GM19455 (cell line): ENCODE measurements at regions not wholly inside any gene's neighbourhood (a gene's known extent, or its start where the extent isn't known, plus 50 kb on each side); places are given as distances from the start of the nearest gene placed in this dataset.
"Not testable (repeated sequence)": the region's sequence is repeated elsewhere in the genome, so short reads cannot be mapped to it uniquely, and the experiment has no call there.

ENCODE experiments used
- ATAC-seq: cut with Tn5 transposase; IDR thresholded peaks from one replicate; pipeline ENCODE4 v1.9.1; 2021; ENCODE audit not compliant: unreplicated experiment

- ATAC-seq, result no peak
Observed at GRCh38 chr10:78406648-78407008, 373.0 kb downstream of the RPS24 start.

DNA sequence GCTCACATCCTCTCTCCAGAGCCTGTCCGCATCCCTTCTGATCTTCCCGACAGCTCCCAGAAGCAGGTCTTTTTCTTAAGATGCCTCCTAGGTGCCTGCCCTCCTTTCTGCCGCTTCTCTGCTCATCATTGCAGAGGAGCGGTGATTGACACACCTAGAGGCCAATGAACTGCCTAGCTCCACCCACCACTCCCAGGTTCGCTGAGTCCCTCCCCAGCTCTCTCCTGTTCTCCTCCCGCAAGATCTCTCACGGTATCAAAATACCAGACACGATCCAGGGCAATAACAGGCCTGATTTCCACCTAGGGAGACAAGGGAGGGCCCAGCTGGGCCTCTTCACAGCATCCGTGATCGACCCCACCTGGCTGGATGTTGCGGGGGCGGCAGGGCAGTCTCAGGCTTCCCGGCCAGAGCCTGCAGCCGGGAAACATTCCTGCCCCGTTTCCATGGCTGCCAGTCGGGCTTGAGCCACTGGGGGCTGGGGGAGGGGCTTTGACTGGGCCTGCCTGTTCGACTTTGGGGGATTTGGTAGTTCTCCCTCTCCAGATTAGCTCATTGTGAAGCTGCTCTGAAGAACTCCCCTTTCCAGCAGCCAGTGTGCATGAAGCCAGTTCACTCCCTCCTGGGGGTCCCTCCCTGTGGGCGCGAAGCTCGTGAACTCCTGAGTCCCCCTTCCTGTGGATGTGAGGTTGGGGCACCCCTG, 373.5 kb downstream of the RPS24 start:
- ATAC-seq, result no peak

- no peak for ATAC-seq
Observed at GRCh38 chr10:78407966-78408365, 374.3 kb downstream of the RPS24 start.

DNA sequence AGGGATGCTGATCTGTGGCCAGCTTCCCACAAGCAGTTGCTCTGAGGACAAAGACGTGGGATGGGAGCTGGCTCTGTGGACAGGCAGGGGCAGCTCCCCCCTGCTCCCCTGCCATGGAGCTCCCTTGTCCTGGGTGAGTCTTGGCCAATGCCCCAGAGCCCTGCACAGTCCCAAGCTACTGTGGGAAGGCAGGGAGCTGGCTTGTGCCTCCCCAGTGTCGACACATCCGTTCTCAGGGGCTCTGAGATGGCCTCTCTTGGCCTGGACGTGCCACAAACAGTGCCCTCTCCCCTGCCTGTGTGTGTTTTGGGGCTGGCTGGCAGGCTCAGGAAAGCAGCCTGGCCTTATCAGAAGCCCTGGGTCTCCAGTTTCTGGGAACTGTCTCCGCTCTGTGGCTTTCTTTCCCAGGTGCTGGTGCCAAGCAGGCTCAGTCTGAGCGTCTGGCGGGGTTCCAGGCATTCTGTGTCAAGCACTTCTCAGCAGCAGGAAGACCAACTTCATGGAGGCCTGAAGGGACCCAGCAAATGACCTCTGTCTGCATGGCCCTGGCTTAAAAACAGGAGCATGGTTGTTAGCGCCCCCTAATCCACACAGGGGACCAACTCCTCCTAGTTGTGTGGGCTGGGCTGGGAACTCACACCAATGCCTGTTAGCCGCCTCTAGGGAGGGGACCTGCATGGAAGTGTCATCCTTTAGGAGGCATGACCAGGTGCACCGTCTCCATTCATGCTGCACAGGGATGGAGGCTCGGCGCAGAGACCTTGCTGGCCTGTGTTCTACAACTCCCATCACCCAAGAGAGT, 375.2 kb downstream of the RPS24 start:
- no peak for ATAC-seq

DNA sequence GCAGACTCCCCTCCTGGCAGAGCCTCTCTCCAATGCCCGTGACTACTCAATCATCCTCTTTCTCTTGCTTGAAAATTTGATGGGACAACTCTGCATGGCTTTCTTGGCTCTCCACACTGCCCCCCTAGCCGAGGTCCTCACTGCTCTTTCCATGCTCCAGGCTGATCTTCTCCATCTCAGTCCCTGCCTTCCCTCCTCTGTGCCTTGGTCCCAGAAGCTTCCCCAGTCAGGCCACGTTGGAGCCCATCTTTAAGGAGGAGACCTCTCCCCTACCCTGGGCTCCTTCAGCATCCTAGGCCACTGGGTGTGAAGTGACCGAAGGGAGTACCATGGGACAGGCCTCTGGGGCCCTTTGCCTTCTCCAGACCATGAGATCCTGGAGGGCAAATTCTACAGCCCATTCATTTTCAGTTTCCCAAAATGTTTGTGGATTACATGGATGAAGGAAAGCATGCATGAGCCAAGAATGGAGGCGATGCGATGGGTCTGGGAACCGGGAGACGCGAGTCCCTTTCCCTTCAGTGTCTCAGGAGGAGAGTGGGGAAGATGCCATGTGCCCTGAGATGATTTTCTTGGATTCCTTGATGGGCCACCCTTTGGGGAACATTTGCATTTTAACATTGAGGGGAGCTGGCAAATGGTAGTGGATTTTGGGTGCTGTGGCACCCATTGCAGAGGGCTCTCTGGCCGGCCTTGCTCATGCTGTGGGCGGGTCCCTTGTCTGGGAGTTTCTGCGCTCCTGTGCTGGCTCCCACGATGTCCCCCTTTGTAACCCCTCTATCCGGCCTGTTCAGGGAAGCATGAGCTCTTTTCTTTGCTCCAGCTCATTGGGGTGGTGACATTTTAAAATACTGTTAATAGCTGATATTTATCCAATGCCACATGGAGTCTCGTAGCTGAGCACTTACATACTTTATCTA, 376.6 kb downstream of the RPS24 start:
- no peak for ATAC-seq

DNA sequence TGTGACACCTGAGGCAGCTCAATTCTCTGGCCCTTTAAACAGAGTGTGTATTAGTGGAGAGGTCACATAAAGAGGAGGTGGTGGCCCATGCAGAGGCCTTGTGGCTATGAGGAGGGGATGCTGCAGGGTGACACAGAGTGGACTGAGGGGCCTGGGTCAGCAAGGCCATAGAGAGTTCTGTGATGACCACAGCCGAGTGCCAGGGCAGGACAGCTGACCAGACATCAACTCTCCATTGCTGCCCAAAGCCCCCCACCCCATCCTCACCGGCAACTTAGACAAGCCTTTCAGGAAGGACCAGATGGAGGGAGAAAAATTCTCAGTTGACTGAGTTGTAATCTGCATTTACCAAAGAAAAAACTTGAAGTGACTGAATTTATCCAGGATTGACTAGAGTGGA, 378.1 kb downstream of the RPS24 start:
- ATAC-seq, result no peak

GRCh38 chr10:78412605-78413004, 378.9 kb downstream of the RPS24 start:
- ATAC-seq, result no peak

- no peak for ATAC-seq
Observed at GRCh38 chr10:78413076-78414055, 379.7 kb downstream of the RPS24 start.

DNA sequence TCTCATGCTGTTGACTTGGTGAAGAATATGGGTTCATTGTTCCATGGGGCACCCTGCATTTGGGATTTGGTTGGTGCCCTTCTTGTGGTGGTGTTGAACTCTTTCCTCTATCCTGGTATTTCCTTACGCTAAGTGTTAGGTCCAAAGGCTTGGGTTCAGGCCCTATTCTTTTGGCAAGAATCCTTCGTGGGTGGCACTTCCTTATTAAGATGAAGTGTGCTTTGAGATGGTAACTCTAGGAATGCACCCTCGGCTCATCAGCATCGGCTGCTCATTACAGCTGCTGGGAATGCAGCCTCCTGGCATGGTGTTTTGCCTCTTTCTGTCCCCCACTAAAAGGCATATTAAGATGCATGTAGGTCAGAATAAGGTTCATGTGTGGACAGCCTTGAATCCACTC, 380.7 kb downstream of the RPS24 start:
- ATAC-seq, result no peak

- ATAC-seq, result no peak
Observed at GRCh38 chr10:78415111-78415510, 381.4 kb downstream of the RPS24 start.

DNA sequence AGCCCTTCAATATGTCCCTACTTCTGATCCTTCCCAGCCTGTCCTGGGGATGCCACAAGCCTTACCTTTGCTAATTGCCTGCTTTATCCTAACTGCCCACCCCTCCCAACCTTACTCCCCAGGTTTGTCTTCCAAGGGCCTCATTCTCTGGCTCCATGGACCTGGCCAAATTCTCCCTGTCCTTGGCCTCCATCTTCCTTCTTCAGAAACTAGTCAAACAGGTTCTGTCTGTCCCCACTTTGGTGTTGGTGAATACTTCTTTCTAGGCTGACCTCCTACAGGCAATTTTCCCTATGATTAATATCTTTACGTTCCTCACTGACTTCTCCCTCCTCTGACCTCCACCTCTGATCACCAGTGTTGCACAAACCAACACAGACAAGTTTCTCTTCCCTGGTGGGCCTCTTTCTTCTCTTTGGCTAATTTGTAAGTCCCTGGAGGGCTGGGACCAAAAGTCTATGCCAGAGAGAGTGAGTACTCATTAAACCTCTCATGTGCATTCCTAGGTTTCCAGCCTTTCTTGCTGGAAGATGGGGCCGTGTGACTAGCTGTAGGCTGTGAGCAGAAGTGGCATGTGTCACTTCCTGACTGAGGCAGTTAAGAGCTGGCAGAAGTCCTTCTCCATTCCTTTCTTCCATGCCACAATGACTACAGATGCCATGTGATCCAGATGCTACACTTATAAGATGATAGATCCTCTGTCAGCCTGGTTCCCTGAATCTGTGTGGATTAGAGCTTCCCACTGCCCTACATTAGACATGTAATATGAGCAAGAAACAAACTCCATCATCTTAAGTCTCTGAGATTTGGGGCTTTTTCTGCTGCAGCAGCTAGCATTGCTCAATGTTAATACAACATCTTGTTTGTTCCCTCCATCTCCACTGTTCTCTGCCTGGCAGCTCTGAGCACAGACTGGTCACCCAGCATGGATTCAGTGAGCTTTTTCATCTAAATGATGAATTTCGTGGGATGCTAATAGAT, 382.7 kb downstream of the RPS24 start:
- ATAC-seq, result no peak

GRCh38 chr10:78417425-78418370, 384.0 kb downstream of the RPS24 start:
- no peak for ATAC-seq

GRCh38 chr10:78419481-78420265, 386.0 kb downstream of the RPS24 start:
- no peak for ATAC-seq

DNA sequence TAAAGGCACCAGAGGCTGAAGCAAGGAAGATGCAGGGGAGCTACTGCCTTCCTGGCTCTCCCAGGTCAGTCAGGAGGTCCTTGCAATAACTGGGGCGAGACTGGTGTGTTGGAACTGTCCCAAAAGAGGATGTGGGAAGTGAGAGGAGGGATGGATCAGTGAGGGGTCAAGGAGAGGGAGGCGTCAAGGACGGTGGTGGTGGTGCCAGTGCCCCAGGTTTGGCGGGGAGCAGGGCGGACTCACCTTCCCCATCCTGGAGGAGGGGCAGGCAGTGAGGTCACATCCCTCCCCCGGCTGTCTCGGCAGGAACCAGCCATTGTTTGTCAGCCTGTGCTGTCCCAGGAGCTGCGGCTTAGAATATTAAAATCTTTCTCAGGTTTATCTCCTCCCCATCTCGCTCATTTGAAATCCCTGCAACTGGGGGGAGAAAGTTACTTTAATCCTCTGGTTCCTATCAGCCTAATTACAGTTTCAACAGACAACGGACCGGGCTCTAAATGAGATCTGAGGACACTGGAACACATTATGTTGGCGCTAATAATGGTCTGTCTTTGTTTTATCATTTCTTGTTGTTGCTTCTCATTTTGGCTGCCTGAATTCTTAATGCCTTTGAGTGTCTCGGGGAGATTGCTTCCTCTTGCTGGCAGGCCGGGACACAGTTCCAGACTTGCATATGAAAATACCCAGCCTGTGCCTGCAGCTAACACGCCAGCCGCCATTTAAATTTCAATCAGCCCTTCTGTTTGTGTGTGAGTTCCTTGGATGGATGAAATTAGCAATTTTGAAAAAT, 387.5 kb downstream of the RPS24 start:
- no peak for ATAC-seq

DNA sequence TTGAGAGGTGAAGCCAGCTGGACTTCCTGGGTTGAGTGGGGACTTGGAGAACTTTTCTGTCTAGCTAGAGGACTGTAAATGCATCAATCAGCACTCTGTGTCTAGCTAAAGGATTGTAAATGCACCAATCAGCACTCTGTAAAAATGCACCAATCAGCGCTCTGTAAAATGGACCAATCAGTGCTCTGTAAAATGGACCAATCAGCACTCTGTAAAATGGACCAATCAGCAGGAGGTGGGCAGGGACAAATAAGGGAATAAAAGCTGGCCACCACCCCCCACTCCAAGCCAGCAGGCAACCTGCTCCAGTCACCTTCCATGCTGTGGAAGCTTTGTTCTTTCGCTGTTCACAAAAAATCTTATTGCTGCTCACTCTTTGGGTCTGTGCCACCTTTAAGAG, 390.4 kb downstream of the RPS24 start:
- not testable (repeated sequence) for ATAC-seq

GRCh38 chr10:78424723-78425122, 391.1 kb downstream of the RPS24 start:
- no peak for ATAC-seq

- no peak for ATAC-seq
Observed at GRCh38 chr10:78426181-78426580, 392.5 kb downstream of the RPS24 start.
